GM20000 (cell line): ENCODE measurements at regions not wholly inside any gene's neighbourhood (a gene's known extent, or its start where the extent isn't known, plus 50 kb on each side); places are given as distances from the start of the nearest gene placed in this dataset.

ENCODE experiments used
- DNase-seq: peaks from one replicate; pipeline ENCODE4 v3.0.0; 2012; ENCODE audit warnings: low spot score
- CTCF ChIP-seq: IDR thresholded peaks from 2 replicates; pipeline ENCODE4 v1.5.1; 2012; ENCODE audit warnings: mild to moderate bottlenecking, control low read depth; ENCODE audit errors: extremely low read depth, missing control alignments

- no peak for DNase-seq
- TF ChIP-seq CTCF: no peak
Measured at GRCh38 chr9:1948541-1948940, 66.6 kb upstream of the SMARCA2 start.

GRCh38 chr9:1951446-1951845 is 63.7 kb upstream of the SMARCA2 start:
- DNase-seq: no peak
- no peak for TF ChIP-seq CTCF

GRCh38 chr9:1952001-1952400 is 63.1 kb upstream of the SMARCA2 start:
- TF ChIP-seq CTCF: no peak
- no peak for DNase-seq

- no peak for TF ChIP-seq CTCF
- DNase-seq: no peak
Measured at GRCh38 chr9:1954238-1954637, 60.9 kb upstream of the SMARCA2 start.

- TF ChIP-seq CTCF: no peak
Measured at GRCh38 chr9:1956958-1957357, 58.2 kb upstream of the SMARCA2 start.

GRCh38 chr9:1957856-1958255 is 57.3 kb upstream of the SMARCA2 start:
- no peak for DNase-seq
- TF ChIP-seq CTCF: no peak

More at GRCh38 chr9:1956958-1957357, 58.2 kb upstream of the SMARCA2 start:
- no peak for DNase-seq

GRCh38 chr9:1959371-1959770 is 55.8 kb upstream of the SMARCA2 start:
- TF ChIP-seq CTCF: no peak
- DNase-seq: no peak
